ENCODE measurements at regions not wholly inside any gene's neighbourhood (a gene's known extent, or its start where the extent isn't known, plus 50 kb on each side); places are given as distances from the start of the nearest gene placed in this dataset.

DNA sequence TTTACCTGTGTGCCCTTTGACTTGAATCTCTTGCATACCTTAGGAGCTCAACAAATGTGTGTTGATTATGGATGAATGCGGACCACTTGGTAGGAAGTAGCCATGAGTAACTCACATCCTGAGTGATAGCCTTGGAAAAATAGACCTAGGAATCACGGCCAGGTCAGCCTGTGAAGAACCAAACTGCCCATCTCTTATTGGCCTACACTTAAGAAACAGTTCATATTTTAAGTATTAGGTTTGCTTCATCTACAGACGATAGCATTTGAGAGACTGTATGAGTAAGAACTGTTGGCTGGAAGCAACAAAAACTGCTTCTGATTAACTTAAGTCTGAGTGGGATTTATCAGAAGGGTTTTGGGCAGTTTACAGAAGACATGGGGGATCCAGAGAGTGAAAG, 152.5 kb upstream of the ADRA1D start:
- POLR2A ChIA-PET, result no interaction called here
- CTCF ChIA-PET, result no interaction called here

DNA sequence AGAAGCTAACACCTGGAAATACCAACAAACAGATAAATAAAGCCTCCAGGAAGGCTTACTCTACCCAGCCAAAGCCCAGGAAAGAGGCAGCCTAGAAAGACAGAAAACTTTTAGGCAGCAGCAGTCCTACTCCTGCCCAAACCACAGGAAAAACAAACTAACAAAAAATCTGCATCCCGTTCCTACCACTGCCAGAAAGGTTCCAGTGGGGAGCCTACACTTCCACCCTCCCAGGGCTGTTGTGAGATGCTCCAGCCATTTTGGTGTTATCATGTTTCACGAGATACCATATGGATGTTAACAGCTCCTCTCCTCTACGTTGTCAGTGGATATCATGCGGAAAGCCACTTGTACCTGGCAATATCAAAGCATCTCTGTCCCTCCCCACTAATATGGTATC, 135.9 kb upstream of the ADRA1D start:
- POLR2A ChIA-PET, result no interaction called here
- CTCF ChIA-PET, result no interaction called here

DNA sequence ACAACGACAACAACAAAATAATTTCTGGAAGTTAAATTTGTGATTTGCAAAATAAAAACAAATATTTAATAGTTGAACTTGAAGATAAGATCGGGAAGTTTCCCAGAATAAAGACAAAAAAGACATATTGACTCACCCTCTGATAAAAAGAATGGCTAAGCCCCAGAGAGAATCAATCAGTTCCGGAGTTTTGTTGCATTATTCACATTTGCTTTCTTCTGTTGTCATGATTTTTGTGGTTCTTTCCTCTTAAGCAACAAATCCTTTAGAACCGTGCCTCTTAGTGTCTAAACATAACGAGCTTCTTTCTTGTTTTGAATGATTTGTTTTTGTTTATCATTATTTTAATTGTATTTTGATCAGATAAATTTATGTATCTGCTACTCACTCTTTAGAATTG, 134.9 kb upstream of the ADRA1D start:
- POLR2A ChIA-PET, result no interaction called here
- CTCF ChIA-PET, result no interaction called here

DNA sequence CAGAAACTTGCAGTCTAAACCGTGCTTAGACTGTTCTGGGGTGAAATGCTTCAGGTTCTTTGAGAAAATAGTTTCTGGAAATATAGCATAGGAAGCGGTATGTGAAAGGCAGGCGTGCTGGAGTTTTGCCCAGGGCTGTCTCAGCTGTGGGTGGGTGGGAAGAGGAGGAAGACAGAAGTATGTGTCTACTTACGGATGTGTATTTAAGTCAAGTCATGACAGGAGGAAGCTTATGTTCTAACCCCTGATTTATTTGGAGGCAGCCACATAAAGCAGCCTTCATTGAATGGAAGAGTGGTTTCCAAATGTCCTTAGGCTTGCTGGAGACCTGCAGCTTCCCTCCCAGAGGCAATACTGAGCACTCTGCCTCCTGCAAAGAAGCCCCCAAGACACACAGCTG, 126.8 kb upstream of the ADRA1D start:
- POLR2A ChIA-PET, result no interaction called here
- CTCF ChIA-PET, result interaction anchor here (0.7 kb wide), 1 partner anchor 41 kb away, joined by 3 read pairs; no protein-coding TSS in a partner anchor

DNA sequence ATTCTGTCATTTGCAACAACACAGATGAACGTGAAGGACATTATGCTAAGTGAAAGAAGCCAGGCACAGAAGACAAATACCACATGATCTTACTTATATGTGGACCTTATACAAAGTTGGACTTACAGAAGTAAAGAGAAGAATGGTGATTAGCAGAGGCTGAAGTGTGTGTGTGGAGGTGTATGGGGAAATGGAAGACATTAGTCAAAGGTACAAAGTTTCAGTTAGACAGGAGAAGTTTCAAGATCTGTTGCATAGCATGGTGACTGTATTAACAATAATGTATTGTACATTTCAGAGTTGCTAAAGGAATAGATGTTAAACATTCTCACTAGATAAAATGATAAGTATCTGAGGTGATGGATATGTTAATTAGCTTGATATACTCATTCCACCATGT, 124.4 kb upstream of the ADRA1D start:
- ChIA-PET POLR2A (no interaction called here), CTCF (no interaction called here)

DNA sequence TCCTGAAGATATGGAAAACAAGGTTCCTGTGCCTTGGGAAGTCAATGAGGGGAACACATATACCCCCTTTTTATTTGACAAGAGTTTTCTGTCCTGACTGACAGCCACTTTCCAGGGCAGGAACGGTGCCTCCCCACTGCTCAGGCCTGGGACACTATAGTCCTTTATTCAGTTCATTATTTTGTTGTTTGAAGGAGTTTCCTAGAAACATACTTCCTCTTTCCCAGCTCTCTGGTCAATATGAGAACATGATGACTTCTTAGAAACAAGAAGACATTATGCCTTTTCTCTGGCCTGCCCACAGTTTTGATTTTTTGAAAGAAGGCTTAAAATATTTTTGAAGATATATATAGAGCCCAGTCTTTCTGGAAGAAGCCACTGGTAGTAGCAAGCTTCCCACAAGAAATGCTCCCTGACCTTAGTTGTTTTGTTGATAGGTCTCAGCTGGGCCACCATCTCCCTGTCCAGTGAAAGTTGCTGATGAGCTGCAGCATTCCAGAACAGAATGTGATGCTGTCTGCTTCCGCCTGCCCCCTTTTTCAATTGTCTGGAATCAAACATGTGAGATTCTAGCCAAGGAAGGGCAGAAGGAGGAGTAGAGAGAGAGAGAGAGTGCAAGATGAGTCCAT, 122.7 kb upstream of the ADRA1D start:
- CTCF ChIA-PET, result no interaction called here
- POLR2A ChIA-PET, result no interaction called here

DNA sequence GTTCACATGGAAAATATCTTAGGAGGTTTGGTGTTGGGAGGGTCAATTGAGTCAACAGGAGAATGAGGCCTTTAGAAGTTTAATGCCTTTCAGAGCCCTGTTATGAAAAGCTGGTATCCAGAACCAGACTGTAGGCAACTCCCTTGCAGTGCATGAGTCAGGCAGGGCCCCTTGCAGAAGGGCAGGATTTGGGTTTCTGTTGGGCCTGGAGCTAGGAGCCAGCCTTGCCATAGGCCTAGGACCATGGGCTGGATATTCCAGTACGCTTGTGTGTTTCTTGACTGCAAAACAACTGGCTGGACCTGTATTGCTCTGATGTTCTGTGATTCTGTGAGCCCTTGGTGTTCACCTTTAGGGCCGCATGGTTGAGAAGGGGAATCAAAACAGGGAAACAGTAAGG, 121.8 kb upstream of the ADRA1D start:
- POLR2A ChIA-PET, result no interaction called here
- CTCF ChIA-PET, result no interaction called here

DNA sequence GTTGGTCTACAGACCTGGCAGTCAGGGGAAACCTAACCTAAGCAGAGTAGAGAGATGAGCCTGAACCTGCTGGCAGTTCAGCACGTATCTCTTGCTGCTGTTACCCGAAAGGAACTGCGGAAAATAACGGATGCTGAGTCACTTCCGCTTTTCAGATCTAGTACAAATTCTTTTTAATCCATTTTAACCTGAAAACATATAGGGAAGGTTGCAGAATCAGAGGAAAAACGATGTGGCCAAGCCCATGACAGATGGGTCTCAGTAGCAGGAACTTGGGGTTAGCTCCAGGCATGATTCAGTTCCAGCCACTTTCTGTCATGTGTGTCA, 120.7 kb upstream of the ADRA1D start:
- POLR2A ChIA-PET, result no interaction called here
- CTCF ChIA-PET, result no interaction called here

DNA sequence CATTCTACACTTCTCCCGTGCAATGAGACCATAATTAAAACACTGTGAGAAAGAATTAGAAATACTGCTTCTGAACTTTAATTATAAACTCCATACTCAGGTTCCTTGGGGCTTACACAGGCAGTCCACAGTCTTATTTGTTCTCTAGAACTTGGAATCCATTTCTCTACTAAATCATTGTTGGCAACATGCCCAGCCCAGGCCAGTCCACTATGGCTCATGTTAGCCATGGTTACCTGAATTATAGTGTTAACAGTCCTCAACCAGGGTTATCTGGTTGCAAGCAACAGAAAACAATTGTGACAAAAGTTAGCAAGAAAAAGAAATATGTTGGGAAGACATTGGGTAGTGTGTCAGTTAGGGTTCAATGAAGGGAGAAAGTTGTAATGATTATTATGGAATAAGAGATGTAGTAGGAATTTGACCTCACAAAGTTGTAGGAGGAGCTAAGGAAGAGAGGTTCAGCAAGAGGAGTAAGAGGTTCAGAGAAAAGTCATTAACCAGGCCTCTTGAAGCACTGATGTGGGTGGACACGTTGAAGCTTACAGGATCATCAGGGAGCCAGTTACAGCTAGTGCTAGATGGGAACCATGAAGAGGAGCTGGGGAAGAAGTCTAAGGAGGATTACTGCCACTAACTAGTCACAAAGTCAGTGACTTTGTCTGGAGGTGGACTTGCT, 120.2 kb upstream of the ADRA1D start:
- POLR2A ChIA-PET, result no interaction called here
- CTCF ChIA-PET, result no interaction called here

DNA sequence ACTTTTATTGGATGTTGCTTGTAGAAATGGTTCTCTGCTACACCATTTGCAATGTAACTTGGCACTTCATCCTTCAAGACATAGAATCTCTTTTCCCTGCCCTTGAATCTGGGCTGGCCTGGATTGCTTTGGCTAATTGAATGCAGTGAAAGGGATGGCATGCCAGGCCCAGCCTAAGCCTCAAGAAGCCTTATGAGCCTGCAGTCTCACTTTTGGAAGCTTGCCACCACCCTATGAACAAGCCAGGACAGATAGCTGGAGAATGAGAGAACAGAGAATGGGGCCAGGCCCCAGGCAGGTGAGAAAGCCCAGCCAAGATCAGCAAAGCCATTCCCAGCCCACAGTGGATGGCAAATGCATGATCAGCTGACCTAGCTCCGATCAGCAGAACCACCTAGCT, 117.0 kb upstream of the ADRA1D start:
- ChIA-PET POLR2A (no interaction called here), CTCF (no interaction called here)

DNA sequence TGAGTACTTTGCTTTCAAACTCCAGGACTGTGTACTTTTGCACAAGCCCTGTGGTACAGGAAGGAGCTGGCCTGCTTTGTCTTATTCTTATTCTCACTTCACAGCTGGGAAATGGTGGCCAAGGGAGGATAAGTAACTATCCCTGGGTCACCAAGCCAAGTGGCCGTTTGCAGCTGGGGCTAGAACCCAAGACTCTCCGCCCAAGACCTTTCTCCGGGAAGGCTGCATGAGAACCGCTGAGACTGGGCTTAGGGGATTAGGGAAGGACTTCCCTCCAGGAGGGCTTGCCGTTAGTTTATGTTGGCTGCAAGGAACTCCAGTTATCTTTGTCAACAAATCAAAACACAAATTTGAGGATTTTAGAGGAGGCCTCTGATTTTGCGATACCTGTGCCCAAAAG, 109.5 kb upstream of the ADRA1D start:
- POLR2A ChIA-PET, result no interaction called here

DNA sequence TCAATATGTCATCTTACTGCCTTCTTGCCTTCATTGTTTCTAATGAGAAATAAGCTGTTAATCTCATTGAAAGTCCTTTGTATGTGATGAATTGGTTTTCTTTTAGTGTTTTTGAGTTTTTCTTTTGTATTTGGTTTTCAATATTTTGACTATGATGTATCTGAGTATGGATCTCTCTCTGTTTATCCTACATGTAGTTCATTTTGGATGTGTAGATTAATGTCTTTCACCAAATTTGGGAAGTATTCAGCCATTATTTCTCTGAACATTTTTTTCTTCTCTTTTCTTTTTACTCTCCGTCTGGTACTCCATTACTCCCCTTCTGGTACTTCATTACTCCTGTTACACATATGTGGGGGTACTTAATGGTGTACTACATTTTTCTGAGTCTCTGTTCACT, 103.3 kb upstream of the ADRA1D start:
- CTCF ChIA-PET, result no interaction called here
- POLR2A ChIA-PET, result no interaction called here

More for the DNA sequence above, 109.5 kb upstream of the ADRA1D start:
- CTCF ChIA-PET, result no interaction called here

DNA sequence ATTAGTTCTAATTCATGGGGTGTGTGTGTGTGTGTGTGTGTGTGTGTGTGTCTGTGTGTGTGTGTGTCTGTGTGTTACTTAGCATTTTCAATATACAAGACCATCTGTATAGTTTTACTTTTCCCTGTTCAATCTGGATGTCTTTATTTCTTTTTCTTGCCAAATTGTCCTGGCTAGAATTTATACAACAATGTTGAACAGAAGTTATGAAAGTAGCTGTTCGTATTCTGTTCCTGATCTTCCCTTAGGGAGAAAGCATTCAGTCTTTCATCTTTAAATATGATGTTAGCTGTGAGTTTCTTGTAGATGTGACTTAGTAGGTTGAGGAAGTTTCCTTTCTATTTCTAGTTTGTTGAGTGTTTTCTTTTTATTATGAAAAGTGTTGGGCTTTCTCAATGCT, 101.0 kb upstream of the ADRA1D start:
- ChIA-PET POLR2A (no interaction called here), CTCF (no interaction called here)

DNA sequence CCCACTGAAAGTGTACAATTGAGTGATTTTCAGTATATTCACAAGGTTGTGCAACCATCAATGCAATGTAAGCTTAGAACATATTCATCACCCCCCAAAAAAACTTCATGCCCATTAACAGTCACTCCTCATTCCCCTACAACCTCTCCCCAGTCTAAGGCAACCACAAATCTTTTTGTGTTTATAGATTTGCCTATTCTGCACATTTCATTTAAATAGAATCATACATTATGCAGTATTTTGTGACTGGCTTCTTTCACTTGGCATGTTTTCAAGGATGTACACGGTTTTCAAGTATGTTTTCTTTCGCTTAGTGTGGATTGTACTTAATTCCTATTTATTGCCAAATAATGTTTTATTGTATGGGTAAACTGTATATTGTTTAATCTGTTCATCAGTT, 95.6 kb upstream of the ADRA1D start:
- ChIA-PET CTCF (no interaction called here), POLR2A (no interaction called here)

DNA sequence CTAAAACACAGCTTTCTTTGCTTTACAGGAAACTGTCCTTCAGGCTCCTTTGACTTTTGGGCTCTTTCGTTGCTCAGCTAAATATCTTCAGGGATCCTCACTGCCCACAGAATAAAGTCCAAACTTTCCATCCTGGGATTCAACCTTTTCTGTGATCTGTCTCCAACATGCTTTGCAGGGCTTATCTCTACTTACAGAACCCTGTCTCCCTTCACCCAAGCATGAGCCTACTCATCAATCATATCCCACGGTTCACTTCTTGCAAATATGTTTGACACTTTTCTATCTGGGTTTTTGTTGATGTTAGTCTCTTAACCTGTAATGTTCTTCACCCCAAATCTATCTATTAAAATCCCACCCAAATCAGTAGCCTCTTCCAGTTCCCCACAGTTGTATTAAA, 93.5 kb upstream of the ADRA1D start:
- CTCF ChIA-PET, result no interaction called here
- POLR2A ChIA-PET, result interaction anchor here (0.7 kb wide), 1 partner anchor 526 kb away, joined by 4 read pairs; no protein-coding TSS in a partner anchor

DNA sequence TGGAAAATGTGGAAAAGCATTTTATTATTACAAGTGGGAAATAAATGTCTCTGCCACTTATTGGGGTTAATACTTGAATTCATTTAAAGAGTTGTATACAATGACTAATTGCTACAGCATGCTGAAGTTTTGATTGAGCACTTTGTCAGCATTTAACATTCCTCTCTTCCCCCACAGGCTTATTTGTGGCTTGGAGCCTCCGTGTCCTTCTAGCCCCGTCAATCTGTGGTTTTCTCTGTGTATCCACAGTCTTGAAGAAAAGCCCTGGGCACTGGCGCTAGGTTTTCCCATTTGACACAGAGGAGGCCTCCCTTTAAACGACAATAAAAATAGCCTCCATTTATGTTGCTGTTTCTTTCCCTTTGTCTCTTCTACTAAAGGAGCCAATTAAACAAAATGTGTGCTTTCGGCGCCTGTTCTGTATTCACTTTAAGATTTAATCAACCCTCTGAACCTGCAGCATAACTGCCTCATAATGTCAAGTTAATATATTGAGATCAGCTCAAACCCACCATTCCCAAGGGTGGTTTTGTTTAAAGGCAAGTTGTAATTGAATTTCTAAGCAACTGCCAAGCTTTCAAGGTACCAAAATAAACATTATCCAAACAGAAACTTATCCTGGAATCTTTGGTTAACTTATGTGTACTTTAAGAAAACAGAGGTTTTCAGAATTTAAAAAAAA, 92.9 kb upstream of the ADRA1D start:
- ChIA-PET CTCF (no interaction called here), POLR2A (interaction anchor here (0.7 kb wide), 1 partner anchor 526 kb away, joined by 4 read pairs; no protein-coding TSS in a partner anchor)

DNA sequence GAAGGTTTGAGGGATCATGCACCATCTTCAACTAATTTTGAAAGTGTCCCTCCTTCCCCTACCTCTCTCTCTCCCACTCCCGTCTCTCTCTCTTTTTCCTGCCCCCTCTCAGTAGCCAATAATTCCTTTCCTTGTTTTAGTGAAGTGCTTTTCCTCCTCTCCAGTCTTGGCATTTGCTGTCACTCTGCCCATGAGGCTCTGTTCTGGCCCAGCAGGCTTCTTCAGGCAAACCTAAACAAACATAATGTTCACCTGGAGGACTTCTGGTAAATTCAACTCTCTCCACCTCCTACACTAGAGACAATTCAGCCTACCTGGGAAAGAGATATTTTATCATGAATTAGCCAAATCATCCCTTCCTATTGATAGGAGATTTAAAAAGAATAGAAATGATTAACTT, 86.6 kb upstream of the ADRA1D start:
- CTCF ChIA-PET, result no interaction called here
- POLR2A ChIA-PET, result no interaction called here

DNA sequence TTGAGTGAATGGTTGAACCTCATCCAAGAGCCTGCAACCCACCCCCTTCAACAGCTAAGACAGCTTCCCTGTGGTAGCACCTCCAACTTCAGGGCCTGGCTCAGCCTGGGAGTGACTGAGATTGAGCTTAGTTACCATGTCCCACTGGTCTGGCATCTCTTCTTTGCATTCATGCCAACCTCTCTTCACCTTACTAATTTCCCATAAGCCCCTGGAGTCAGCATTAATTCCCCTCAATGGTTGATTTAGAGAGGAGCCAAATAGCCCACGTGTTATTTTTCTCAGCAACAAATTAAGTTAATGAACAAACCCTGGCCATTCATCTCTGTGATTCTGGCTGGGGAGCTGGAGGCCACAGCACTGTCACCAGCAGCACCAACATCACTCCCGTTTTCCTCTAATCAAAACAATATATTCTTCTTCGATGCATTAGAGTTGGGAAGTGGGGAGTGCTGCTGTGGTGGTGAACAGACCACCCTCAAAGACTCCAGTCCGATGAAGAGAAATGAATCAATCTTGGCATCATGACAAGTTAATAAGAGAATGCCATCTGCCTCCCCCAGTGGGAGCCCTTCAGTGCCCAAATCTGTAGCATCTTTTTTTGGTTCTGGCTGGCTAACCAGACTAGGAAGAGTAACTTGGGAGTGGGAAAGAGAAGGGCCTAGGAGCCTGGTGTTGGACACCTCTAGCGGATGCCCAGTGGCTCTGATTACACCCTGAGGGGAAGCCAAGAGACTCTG, 83.2 kb upstream of the ADRA1D start:
- CTCF ChIA-PET, result no interaction called here
- POLR2A ChIA-PET, result no interaction called here

DNA sequence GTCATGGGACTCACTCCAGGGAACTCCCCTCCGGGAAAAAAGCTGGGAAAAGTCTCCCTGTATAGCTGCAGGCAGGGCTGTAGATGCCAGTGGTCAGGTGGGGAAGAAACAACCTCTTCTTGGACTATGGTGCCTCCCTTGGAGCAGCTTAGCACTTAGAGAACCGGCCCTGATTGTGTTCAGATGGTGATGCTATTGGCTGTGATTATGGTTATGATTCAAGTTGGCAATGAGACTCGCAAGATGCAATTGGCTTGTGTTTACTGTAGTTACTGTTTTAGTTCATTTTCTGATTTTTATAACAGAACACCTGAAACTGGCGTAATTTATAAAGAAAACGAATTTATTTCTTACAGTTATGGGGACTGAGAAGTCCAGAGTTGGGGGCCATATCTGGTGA, 80.9 kb upstream of the ADRA1D start:
- CTCF ChIA-PET, result interaction anchor here (0.5 kb wide), 1 partner anchor 77 kb away, joined by 3 read pairs; no protein-coding TSS in a partner anchor
- POLR2A ChIA-PET, result no interaction called here

DNA sequence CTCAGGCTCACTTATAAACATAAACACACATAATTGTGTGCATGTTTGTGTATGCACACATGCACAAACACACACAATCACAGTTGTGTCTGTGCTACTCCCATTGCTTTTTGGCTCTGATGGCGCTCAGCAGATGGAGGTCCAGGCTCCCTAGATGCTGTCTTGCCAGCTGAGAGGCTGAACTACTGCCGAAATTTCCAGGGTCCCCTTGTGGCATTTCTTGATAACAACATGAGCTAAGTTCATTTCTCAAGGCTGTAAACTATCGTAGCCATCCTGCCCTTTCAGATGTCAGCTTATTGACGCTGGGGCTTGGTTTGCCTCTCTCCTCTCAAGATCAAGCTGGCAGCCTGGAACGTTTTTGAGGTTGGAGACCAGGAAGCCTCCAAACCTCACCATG, 80.1 kb upstream of the ADRA1D start:
- CTCF ChIA-PET, result no interaction called here
- POLR2A ChIA-PET, result no interaction called here

DNA sequence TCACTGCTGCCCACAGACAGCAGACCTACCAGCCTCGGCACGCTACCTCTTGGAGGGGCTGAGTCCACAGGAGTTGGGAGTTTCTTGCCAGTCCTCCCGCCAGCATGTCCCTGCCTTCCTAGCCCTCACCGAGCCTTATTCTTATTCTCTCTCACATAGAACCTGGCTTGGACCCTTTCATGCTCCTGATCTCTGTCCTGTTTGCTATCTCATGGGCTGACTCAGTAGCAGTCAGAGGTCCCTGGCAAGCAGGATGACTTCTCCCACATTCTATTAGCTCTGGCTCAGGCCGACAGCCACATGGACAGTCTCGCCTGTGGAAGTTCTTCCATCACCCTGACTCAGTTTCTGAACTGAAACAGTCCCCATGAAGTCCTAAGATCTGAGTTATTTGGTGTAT, 79.5 kb upstream of the ADRA1D start:
- POLR2A ChIA-PET, result no interaction called here
- CTCF ChIA-PET, result no interaction called here
